GM12872 (cell line): ENCODE measurements at regions not wholly inside any gene's neighbourhood (a gene's known extent, or its start where the extent isn't known, plus 50 kb on each side); places are given as distances from the start of the nearest gene placed in this dataset.
A peak's percentile ranks its signal among the peaks of the same experiment; 100 is the strongest.

Source experiments
- CTCF ChIP-seq: IDR thresholded peaks from 3 replicates; pipeline ENCODE4 v1.5.1; 2011; ENCODE audit warnings: low read depth, mild to moderate bottlenecking, low read length, moderate library complexity; ENCODE audit not compliant: insufficient read depth

- no peak for TF ChIP-seq CTCF
Measured at GRCh38 chr9:109856785-109857184, 76.8 kb downstream of the PALM2AKAP2 start.

GRCh38 chr9:109857336-109857735 lies 77.3 kb downstream of the PALM2AKAP2 start:
- TF ChIP-seq CTCF = no peak

- 0 out of 3 replicates have a peak, but pooled peaks have one; percentile 23 for TF ChIP-seq CTCF
Measured at GRCh38 chr9:109859447-109859846, 79.4 kb downstream of the PALM2AKAP2 start.

GRCh38 chr9:109860521-109860920 lies 80.5 kb downstream of the PALM2AKAP2 start:
- TF ChIP-seq CTCF = no peak

GRCh38 chr9:109861499-109861898 lies 81.5 kb downstream of the PALM2AKAP2 start:
- no peak for TF ChIP-seq CTCF

- no peak for TF ChIP-seq CTCF
Measured at GRCh38 chr9:109861918-109862317, 81.9 kb downstream of the PALM2AKAP2 start.

GRCh38 chr9:109862452-109862851 lies 82.5 kb downstream of the PALM2AKAP2 start:
- no peak for TF ChIP-seq CTCF

GRCh38 chr9:109863961-109864360 lies 84.0 kb downstream of the PALM2AKAP2 start:
- no peak for TF ChIP-seq CTCF
